ENCODE measurements at regions not wholly inside any gene's neighbourhood (a gene's known extent, or its start where the extent isn't known, plus 50 kb on each side); places are given as distances from the start of the nearest gene placed in this dataset.
"Not testable (repeated sequence)": the region's sequence is repeated elsewhere in the genome, so short reads cannot be mapped to it uniquely, and the experiment has no call there.

DNA sequence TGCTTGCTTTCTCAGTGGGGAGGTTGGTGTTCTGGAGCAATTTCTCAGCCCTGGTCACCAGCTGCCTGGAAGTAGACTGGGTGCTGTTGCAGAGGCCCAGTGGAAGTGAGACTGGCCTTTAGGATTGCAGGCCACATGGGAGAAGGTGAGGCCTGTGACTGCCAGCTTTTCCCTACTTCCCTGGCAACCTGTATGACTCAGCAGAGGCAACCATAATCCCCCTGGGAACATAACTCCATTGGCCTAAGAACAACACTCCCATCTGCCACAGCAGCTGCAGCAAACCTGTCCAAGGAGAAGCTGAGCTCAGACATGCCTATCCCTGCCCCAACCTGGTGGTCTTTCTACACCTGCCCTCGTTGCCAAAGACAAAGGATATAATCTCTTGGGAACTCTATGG is 473.5 kb upstream of the SPTLC3 start:
- BruUV-seq (replicated peaks): no TSS peak
- ChIA-PET POLR2A (no interaction called here), CTCF (no interaction called here)
- no peak overlapping the region for H3K4me3 Mint-ChIP-seq (ENCODE audit: unreplicated experiment)
- peaks cover 26% of the 10 kb centered on the region for H3K9me3 Mint-ChIP-seq (ENCODE audit: unreplicated experiment)
- intact Hi-C loops (cut with micrococcal nuclease): no loop called here
- peak; percentile 38 for DNase-seq (ENCODE audit: unreplicated experiment)
- H3K27ac Mint-ChIP-seq (ENCODE audit: low read depth, unreplicated experiment): no peak overlapping the region
- TF ChIP-seq, protein P1, sequence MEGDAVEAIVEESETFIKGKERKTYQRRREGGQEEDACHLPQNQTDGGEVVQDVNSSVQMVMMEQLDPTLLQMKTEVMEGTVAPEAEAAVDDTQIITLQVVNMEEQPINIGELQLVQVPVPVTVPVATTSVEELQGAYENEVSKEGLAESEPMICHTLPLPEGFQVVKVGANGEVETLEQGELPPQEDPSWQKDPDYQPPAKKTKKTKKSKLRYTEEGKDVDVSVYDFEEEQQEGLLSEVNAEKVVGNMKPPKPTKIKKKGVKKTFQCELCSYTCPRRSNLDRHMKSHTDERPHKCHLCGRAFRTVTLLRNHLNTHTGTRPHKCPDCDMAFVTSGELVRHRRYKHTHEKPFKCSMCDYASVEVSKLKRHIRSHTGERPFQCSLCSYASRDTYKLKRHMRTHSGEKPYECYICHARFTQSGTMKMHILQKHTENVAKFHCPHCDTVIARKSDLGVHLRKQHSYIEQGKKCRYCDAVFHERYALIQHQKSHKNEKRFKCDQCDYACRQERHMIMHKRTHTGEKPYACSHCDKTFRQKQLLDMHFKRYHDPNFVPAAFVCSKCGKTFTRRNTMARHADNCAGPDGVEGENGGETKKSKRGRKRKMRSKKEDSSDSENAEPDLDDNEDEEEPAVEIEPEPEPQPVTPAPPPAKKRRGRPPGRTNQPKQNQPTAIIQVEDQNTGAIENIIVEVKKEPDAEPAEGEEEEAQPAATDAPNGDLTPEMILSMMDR (IDR thresholded peaks at IDR 0.05; ENCODE audit: unreplicated experiment): no peak
- no peaks in the 10 kb centered on the region for H3K36me3 Mint-ChIP-seq (ENCODE audit: insufficient read depth, unreplicated experiment)
- no peaks in the 10 kb centered on the region for H3K4me1 Mint-ChIP-seq (ENCODE audit: insufficient read depth, unreplicated experiment)
- H3K27me3 Mint-ChIP-seq (ENCODE audit: insufficient read depth, unreplicated experiment): no peaks in the 10 kb centered on the region

GRCh38 chr20:12535770-12536169 is 473.0 kb upstream of the SPTLC3 start:
- TF ChIP-seq, protein P1 (IDR thresholded peaks at IDR 0.05; ENCODE audit: unreplicated experiment): no peak
- no peak overlapping the region for H3K4me3 Mint-ChIP-seq (ENCODE audit: unreplicated experiment)
- no peaks in the 10 kb centered on the region for H3K27me3 Mint-ChIP-seq (ENCODE audit: insufficient read depth, unreplicated experiment)
- ChIA-PET CTCF (no interaction called here), POLR2A (interaction anchor here (1.2 kb wide), 1 partner anchor 65 kb away, joined by 3 read pairs; no protein-coding TSS in a partner anchor)
- H3K9me3 Mint-ChIP-seq (ENCODE audit: unreplicated experiment): peaks cover 24% of the 10 kb centered on the region
- H3K36me3 Mint-ChIP-seq (ENCODE audit: insufficient read depth, unreplicated experiment): no peaks in the 10 kb centered on the region
- intact Hi-C loops (cut with micrococcal nuclease): no loop called here
- no peak overlapping the region for H3K27ac Mint-ChIP-seq (ENCODE audit: low read depth, unreplicated experiment)
- BruUV-seq (replicated peaks): no TSS peak
- H3K4me1 Mint-ChIP-seq (ENCODE audit: insufficient read depth, unreplicated experiment): no peaks in the 10 kb centered on the region
- no peak for DNase-seq (ENCODE audit: unreplicated experiment)

DNA sequence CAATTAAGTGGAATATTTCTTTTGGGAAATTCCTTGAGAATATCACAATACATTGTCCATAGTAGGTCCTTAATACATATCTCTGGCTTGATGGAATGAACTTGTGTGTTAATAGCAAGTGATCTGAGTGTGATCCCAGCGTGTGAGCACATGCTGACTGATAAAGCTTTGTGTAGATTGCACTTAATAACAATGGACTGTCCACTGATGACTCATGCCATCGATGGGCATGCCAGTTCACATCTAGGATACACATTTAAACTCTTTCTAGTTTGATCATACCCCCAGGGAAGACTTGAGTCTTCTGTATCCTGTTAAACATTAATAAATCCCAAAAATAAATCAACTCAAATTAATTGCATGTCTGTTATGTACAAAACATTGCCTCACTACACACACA is 454.3 kb upstream of the SPTLC3 start:
- no peak overlapping the region for H3K27ac Mint-ChIP-seq (ENCODE audit: low read depth, unreplicated experiment)
- CTCF ChIA-PET: interaction anchor here (0.8 to 1.0 kb wide), 2 partner anchors 9 to 11 kb away, joined by 3 to 4 read pairs; no protein-coding TSS in a partner anchor
- intact Hi-C loops (cut with micrococcal nuclease): no loop called here
- peak; percentile 61 for DNase-seq (ENCODE audit: unreplicated experiment)
- no TSS peak for BruUV-seq (replicated peaks)
- no peaks in the 10 kb centered on the region for H3K9me3 Mint-ChIP-seq (ENCODE audit: unreplicated experiment)
- no peak overlapping the region for H3K4me3 Mint-ChIP-seq (ENCODE audit: unreplicated experiment)
- POLR2A ChIA-PET: interaction anchor here (1.6 kb wide), 1 partner anchor 20 kb away, joined by 6 read pairs; no protein-coding TSS in a partner anchor
- no peaks in the 10 kb centered on the region for H3K36me3 Mint-ChIP-seq (ENCODE audit: insufficient read depth, unreplicated experiment)
- TF ChIP-seq, protein P1 (IDR thresholded peaks at IDR 0.05; ENCODE audit: unreplicated experiment): no peak
- H3K27me3 Mint-ChIP-seq (ENCODE audit: insufficient read depth, unreplicated experiment): no peaks in the 10 kb centered on the region
- H3K4me1 Mint-ChIP-seq (ENCODE audit: insufficient read depth, unreplicated experiment): peaks cover 6% of the 10 kb centered on the region

DNA sequence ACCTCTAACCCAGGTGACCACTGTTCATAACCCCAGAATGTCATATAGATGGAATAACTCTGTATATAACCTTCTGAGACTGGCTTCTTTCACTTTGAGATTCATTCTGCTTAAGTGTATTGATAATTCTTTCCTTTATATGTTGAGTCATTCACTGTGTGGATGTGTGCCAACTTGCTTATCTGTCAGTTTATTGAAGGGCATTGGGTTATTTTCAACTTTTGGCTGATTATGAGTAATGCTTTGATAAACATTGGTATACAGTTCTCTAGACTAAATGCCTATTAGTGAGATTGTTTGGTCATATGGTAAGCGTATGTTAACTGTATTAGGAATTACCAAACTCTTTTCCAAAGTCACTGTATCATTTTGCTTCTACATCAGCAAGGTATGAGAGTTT is 453.4 kb upstream of the SPTLC3 start:
- intact Hi-C loops (cut with micrococcal nuclease): no loop called here
- no peaks in the 10 kb centered on the region for H3K9me3 Mint-ChIP-seq (ENCODE audit: unreplicated experiment)
- DNase-seq (ENCODE audit: unreplicated experiment): peak; percentile 8
- no TSS peak for BruUV-seq (replicated peaks)
- ChIA-PET POLR2A (interaction anchor here (1.6 kb wide), 1 partner anchor 19 kb away, joined by 6 read pairs; no protein-coding TSS in a partner anchor), CTCF (no interaction called here)
- H3K36me3 Mint-ChIP-seq (ENCODE audit: insufficient read depth, unreplicated experiment): no peaks in the 10 kb centered on the region
- H3K27ac Mint-ChIP-seq (ENCODE audit: low read depth, unreplicated experiment): no peak overlapping the region
- H3K4me1 Mint-ChIP-seq (ENCODE audit: insufficient read depth, unreplicated experiment): peaks cover 6% of the 10 kb centered on the region
- H3K4me3 Mint-ChIP-seq (ENCODE audit: unreplicated experiment): no peak overlapping the region
- TF ChIP-seq, protein P1 (IDR thresholded peaks at IDR 0.05; ENCODE audit: unreplicated experiment): no peak
- H3K27me3 Mint-ChIP-seq (ENCODE audit: insufficient read depth, unreplicated experiment): no peaks in the 10 kb centered on the region

GRCh38 chr20:12555849-12556248 is 452.9 kb upstream of the SPTLC3 start:
- CTCF ChIA-PET; BruUV-seq (replicated peaks); H3K4me3 Mint-ChIP-seq (ENCODE audit: unreplicated experiment); DNase-seq (ENCODE audit: unreplicated experiment); H3K9me3 Mint-ChIP-seq (ENCODE audit: unreplicated experiment); H3K36me3 Mint-ChIP-seq (ENCODE audit: insufficient read depth, unreplicated experiment); POLR2A ChIA-PET; H3K27ac Mint-ChIP-seq (ENCODE audit: low read depth, unreplicated experiment); H3K4me1 Mint-ChIP-seq (ENCODE audit: insufficient read depth, unreplicated experiment); intact Hi-C loops (cut with micrococcal nuclease); H3K27me3 Mint-ChIP-seq (ENCODE audit: insufficient read depth, unreplicated experiment): not testable (repeated sequence)

Measured in MCF 10A (cell line).